ENCODE measurements at regions not wholly inside any gene's neighbourhood (a gene's known extent, or its start where the extent isn't known, plus 50 kb on each side); places are given as distances from the start of the nearest gene placed in this dataset.

DNA sequence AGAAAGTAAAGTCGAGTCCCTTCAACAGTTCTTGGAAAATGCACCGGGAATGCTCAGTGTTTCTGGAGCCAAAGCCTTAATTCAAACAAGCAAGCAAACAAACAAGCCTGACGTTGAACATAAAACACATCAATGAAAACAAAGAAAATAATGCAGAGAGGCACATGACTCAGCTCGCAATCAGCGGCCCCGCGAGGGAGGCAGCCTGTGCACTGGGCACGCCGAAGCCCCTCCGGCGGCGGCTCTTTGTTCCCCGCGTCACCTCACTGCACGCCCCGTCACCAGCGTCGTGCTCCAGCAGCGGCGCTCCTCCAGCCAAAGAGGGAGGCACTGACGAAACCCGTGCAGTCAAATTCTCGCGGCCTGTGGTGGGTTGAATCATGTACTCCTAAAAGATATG is 151.5 kb downstream of the DNAJB6 start:
- H3K4ac ChIP-seq (replicated peaks; ENCODE audit: insufficient read length, low read depth, low read length), result no peak overlapping the region
- ChIA-PET CTCF (ENCODE audit: partially characterized antibody) (no interaction called here), POLR2A (ENCODE audit: partially characterized antibody) (interaction anchor here (0.6 kb wide), 1 partner anchor 84 kb away, joined by 3 read pairs; no protein-coding TSS in a partner anchor)
- no peaks in the 10 kb centered on the region for H3K79me2 ChIP-seq (ENCODE audit: control insufficient read depth in 1 of 2, insufficient read depth in 2 of 2, low read length in 2 of 2)
- no peak overlapping the region for H3K14ac ChIP-seq (ENCODE audit: insufficient read length)
- H3K27me3 ChIP-seq (replicated peaks in 1 of 4; ENCODE audit: control insufficient read depth in 3 of 4, extremely low read depth in 1 of 4, insufficient read depth in 3 of 4, low read length in 3 of 4), result no peaks in the 10 kb centered on the region
- H3K23ac ChIP-seq (ENCODE audit: insufficient read length), result no peak overlapping the region
- no peak overlapping the region for H2BK12ac ChIP-seq (ENCODE audit: low read depth, low read length)
- H3K4me2 ChIP-seq (ENCODE audit: insufficient read depth in 1 of 2, low read depth in 2 of 2, low read length in 2 of 2), result no peak overlapping the region
- H4K8ac ChIP-seq (ENCODE audit: extremely low read depth, insufficient read depth, low read length), result no peak overlapping the region; the same call in 1 of the 2 replicates
- H4K91ac ChIP-seq (replicated peaks; ENCODE audit: insufficient read length, low read length), result no peak overlapping the region
- no peaks in the 10 kb centered on the region for H3K4me1 ChIP-seq (replicated peaks in 1 of 4; ENCODE audit: control insufficient read depth in 3 of 4, insufficient read depth in 4 of 4, low read length in 3 of 4)
- H2AFZ ChIP-seq (ENCODE audit: low read length), result no peak overlapping the region
- H3K36me3 ChIP-seq (ENCODE audit: control insufficient read depth in 2 of 4, insufficient read depth in 4 of 4, low read length in 3 of 4), result no peaks in the 10 kb centered on the region
- no peak overlapping the region for H3K4me3 ChIP-seq (ENCODE audit: extremely low read depth in 1 of 4, insufficient read depth in 2 of 4, low read depth in 3 of 4, low read length in 4 of 4)
- H2BK5ac ChIP-seq (ENCODE audit: low read depth, low read length), result no peak overlapping the region
- H4K20me1 ChIP-seq (replicated peaks in 1 of 2; ENCODE audit: control insufficient read depth in 1 of 2, insufficient read depth in 2 of 2, low read length in 2 of 2), result no peaks in the 10 kb centered on the region
- no peak overlapping the region for H3K18ac ChIP-seq (ENCODE audit: extremely low read depth, low read length)
- no peak overlapping the region for H2BK20ac ChIP-seq (ENCODE audit: low read length)
- no peak overlapping the region for H3K9ac ChIP-seq (replicated peaks in 1 of 4; ENCODE audit: extremely low read depth in 1 of 4, low read depth in 3 of 4, low read length in 3 of 4)
- no peak for DNase-seq (ENCODE audit: low read depth in 1 of 2, low spot score in 2 of 2)
- FAIRE-seq, result no peak
- no peak overlapping the region for H3K27ac ChIP-seq (ENCODE audit: low read depth, low read length)
- H3K56ac ChIP-seq (replicated peaks; ENCODE audit: insufficient read length, low read depth, low read length), result no peak overlapping the region
- no peak overlapping the region for H2BK120ac ChIP-seq (replicated peaks; ENCODE audit: low read depth, low read length)
- H4K5ac ChIP-seq (ENCODE audit: insufficient read length, low read depth, low read length), result no peak overlapping the region
- no peak overlapping the region for H2BK15ac ChIP-seq (ENCODE audit: low read length)
- no peaks in the 10 kb centered on the region for H3K9me3 ChIP-seq (ENCODE audit: insufficient read depth in 2 of 2, low read depth in 1 of 2, low read length in 1 of 2)
- no peak overlapping the region for H2AK5ac ChIP-seq (ENCODE audit: low read depth, low read length)
- WGBS, 2 experiments (ENCODE audit: extremely low coverage in 1 of 2, insufficient coverage in 1 of 2, insufficient read length in 1 of 2, insufficient replicate concordance in 2 of 2, low coverage in 1 of 2, low lambda C conversion rate in 2 of 2, missing lambda C conversion rate in 1 of 2), result 94% methylated on average over 21 of the region's 24 CpGs; no CpG with 5 or more reads in 1 of the 2 experiments
- H3K23me2 ChIP-seq (ENCODE audit: low read depth, low read length), result no peaks in the 10 kb centered on the region
- no peaks in the 10 kb centered on the region for H3K79me1 ChIP-seq (ENCODE audit: low read depth, low read length)
- TF ChIP-seq EGR1 (IDR thresholded peaks at IDR 0.05; ENCODE audit: borderline replicate concordance, low read depth, low read length), result no peak
- TF ChIP-seq CBX8 (IDR thresholded peaks at IDR 0.05; ENCODE audit: borderline replicate concordance, low read depth, low read length), result no peak
- TF ChIP-seq NANOG (IDR thresholded peaks at IDR 0.05; ENCODE audit: insufficient read depth, low read depth, low read length, poor library complexity, severe bottlenecking), result no peak
- TF ChIP-seq NRF1 (IDR thresholded peaks at IDR 0.05; ENCODE audit: low read depth, low read length), result no peak
- no peak for TF ChIP-seq SP4 (IDR thresholded peaks at IDR 0.05; ENCODE audit: low read length)
- no peak for TF ChIP-seq ASH2L (IDR thresholded peaks at IDR 0.05; ENCODE audit: low read length)
- no peak for TF ChIP-seq POLR2A (IDR thresholded peaks at IDR 0.05; ENCODE audit: control extremely low read depth in 1 of 2, low read depth in 2 of 2, low read length in 2 of 2)
- TF ChIP-seq KDM4A (IDR thresholded peaks at IDR 0.05; ENCODE audit: low read depth, low read length, severe bottlenecking), result no peak
- no peak for TF ChIP-seq CHD2 (IDR thresholded peaks at IDR 0.05; ENCODE audit: low read length)
- TF ChIP-seq, protein P1, sequence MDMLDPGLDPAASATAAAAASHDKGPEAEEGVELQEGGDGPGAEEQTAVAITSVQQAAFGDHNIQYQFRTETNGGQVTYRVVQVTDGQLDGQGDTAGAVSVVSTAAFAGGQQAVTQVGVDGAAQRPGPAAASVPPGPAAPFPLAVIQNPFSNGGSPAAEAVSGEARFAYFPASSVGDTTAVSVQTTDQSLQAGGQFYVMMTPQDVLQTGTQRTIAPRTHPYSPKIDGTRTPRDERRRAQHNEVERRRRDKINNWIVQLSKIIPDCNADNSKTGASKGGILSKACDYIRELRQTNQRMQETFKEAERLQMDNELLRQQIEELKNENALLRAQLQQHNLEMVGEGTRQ (IDR thresholded peaks at IDR 0.05; ENCODE audit: low read length), result no peak
- TF ChIP-seq SRF (IDR thresholded peaks at IDR 0.05; ENCODE audit: low read depth, low read length), result no peak
- no peak for TF ChIP-seq SAP30 (IDR thresholded peaks at IDR 0.05; ENCODE audit: insufficient read depth, insufficient replicate concordance, low read length)
